ENCODE measurements at regions not wholly inside any gene's neighbourhood (a gene's known extent, or its start where the extent isn't known, plus 50 kb on each side); places are given as distances from the start of the nearest gene placed in this dataset.

DNA sequence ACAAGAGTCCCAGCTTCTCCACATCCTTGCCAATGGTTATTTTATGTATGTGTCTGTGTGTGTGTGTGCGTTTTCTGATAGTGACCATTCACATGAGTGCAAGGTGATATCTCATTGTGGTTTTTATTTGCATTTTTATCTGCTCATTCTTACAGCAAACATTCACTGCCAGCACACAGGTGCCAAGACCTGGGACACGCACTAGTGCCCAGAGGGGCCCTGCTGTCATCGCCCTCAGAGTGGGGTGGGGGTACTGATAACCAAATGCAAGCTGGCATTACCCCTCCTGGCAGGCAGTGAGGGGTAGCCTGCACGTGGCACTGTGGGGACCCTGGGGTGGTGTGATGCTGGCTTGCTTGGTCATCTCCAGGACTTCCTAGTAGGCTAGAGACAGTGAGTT, 285.4 kb downstream of the LPIN1 start:
- TF ChIP-seq, protein P1, sequence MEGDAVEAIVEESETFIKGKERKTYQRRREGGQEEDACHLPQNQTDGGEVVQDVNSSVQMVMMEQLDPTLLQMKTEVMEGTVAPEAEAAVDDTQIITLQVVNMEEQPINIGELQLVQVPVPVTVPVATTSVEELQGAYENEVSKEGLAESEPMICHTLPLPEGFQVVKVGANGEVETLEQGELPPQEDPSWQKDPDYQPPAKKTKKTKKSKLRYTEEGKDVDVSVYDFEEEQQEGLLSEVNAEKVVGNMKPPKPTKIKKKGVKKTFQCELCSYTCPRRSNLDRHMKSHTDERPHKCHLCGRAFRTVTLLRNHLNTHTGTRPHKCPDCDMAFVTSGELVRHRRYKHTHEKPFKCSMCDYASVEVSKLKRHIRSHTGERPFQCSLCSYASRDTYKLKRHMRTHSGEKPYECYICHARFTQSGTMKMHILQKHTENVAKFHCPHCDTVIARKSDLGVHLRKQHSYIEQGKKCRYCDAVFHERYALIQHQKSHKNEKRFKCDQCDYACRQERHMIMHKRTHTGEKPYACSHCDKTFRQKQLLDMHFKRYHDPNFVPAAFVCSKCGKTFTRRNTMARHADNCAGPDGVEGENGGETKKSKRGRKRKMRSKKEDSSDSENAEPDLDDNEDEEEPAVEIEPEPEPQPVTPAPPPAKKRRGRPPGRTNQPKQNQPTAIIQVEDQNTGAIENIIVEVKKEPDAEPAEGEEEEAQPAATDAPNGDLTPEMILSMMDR (IDR thresholded peaks at IDR 0.05) = no peak
- no peak for TF ChIP-seq POLR2A (IDR thresholded peaks at IDR 0.05)
- TF ChIP-seq POLR2AphosphoS5 (IDR thresholded peaks at IDR 0.05; ENCODE audit: insufficient read depth in 1 of 2, low read depth in 1 of 2) = no peak
